GM21576 (cell line): ENCODE measurements at regions not wholly inside any gene's neighbourhood (a gene's known extent, or its start where the extent isn't known, plus 50 kb on each side); places are given as distances from the start of the nearest gene placed in this dataset.

Experiments
- ATAC-seq: cut with Tn5 transposase; IDR thresholded peaks from one replicate; pipeline ENCODE4 v1.9.1; 2021; ENCODE audit warnings: mild to moderate bottlenecking, moderate library complexity; ENCODE audit not compliant: unreplicated experiment

DNA sequence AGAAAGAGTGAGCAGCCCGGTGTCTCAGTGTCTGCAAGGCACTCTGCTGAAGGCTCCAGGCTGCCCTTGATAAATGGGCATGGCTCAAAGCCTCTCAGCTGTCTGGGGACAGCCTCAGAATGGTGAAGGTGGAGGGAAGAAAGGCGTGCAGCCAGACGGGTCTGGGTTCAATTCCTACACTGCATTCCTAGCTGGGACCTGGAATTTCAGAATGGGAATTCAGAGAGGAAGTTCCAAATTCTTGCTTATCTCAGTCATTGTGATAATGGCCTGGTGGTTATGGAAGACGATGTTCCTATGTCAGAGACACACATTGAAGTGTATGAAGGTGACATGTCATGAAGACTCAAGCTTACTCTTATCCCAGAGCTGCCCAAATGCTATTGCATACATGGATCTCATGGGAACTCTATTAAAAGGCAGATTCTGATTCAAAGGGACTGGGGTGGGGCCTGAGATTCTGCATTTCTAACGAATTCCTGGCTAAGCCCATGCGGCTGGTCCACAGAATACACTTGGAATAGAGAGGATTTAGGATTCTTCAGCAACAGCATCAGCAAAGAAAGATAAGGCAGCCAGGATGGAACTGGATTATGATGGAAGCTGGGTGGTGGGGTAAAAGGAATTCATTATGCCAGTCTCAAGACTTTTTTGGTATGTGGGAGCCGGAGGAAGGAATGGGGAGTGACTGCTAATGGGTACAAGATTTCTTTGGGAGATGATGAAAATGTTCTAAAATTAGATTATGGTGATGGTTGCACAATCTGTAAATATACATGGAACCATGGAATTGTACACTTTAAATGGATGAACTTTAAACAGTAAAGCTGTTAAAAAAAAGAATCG, 82.6 kb upstream of the ZMIZ1 start:
- no peak for ATAC-seq

DNA sequence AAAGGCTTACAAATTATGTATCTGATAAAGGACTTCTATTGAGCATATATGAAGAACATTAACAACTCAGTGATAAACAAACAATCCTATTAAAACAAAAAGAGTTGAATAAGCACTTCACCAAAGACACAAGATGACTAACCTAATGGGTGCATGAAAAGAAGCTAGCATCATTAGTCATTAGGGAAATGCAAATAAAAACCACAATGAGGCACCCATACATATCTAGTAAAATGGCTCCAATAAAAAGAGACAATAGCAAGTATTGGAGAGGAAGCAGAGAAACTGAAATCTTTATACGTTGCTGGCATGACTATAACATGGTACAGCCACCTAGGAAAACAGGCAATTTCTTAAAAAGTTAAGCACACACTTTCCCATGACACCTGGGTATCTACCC, 77.6 kb upstream of the ZMIZ1 start:
- ATAC-seq, result no peak

DNA sequence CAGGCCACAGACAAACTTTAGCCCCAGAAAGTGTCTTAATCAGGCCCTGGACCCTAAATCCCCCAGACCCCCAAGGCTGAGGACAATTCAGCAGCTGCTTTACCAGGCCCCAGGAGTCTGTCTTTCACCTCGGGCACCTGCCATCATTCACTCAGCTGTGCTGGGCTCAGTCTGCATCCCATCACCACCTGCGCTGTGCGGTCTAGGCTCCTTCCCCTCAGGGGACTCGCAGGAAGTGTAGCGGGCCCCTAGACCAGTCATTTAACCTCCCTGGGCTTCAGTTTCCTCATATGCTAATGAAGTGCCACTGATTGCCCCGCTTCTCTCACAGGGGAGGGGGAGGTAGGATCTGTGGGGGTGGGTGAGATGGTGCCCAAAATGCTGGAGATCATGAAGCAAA, 76.4 kb upstream of the ZMIZ1 start:
- ATAC-seq, result peak; percentile 88

DNA sequence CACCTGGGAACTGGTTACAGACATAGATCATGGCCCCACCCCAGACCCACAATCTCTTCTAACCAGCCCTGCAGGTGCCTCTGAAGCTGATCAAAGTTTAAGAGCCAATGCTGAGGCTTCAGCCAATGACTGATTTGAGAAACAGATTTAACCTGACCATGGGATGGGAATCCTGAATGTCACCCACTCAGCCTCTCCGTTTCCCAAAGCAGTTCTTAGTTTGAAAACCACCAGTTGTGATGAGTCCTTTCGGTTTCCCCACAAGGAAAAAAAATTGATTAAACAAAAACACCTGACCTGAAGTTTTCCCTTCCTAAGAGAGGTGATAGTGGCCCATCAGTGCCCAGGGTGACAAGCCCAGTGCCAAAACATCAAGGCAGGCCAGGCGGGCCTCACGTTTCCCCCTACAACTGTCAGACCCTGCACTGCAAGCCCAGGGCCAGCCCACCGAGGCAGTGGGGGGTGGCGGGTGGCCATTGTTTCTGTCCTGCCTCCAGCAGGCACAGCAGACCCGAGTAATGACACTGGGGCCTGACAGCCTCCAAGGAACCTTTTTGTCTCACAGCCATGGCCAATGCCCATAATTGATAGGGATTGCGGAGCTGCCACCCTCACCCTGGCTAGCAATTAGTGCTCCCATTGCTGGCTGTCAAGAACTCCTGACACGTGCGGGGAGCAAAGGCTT, 75.4 kb upstream of the ZMIZ1 start:
- ATAC-seq, result no peak

DNA sequence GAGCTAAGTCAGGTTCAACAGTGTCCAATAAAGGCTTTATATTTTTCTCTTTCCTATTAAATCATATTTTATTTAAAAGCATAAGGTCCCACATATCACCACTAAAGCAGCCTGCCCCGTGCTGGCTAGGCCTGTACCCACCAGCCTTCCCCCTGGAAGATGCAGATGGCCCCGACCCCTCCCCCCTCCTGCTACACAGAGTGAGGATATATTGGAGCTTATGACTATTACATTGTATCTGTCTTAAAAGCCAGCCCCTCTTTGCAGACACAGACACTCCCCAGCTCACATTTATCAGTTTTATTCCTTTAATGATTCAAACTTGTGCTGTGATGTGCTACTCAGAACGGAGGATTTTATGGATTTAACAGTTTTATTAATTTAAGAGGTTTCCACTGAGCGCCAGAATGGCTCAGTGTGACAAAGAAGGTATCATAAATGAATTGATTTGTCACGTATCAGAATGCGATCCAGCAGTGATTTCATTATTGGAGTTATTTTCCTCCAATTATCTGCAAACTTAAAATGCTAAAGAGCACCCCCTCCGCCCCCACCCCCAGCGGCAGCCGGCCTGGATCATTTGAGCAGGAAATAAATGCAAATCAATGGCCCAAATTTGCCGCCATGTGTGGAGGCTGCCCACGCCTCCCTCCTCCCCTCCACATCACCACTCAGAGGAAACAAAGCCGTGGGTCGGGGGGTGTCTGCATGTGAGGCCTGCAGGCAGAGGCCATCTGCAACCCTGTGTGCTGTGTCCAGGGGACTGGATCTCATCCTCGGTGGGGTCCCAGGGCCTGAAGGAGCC, 72.6 kb upstream of the ZMIZ1 start:
- no peak for ATAC-seq

DNA sequence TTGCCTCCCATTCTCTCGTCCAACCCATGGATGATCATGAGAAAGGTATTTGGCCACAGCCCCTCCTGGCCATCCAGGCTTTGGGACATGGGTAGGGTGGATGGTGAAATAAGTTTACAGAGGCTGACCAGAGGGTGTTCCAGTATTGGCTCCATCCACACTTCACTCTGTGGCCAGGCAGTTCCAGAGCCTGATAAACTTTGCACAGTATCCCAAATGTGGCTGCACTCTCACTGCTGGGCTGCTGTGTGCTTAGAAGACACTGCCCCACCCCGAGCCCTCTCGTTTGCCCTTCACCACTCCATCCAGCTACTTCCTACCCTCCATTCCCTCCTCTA, 72.0 kb upstream of the ZMIZ1 start:
- no peak for ATAC-seq

DNA sequence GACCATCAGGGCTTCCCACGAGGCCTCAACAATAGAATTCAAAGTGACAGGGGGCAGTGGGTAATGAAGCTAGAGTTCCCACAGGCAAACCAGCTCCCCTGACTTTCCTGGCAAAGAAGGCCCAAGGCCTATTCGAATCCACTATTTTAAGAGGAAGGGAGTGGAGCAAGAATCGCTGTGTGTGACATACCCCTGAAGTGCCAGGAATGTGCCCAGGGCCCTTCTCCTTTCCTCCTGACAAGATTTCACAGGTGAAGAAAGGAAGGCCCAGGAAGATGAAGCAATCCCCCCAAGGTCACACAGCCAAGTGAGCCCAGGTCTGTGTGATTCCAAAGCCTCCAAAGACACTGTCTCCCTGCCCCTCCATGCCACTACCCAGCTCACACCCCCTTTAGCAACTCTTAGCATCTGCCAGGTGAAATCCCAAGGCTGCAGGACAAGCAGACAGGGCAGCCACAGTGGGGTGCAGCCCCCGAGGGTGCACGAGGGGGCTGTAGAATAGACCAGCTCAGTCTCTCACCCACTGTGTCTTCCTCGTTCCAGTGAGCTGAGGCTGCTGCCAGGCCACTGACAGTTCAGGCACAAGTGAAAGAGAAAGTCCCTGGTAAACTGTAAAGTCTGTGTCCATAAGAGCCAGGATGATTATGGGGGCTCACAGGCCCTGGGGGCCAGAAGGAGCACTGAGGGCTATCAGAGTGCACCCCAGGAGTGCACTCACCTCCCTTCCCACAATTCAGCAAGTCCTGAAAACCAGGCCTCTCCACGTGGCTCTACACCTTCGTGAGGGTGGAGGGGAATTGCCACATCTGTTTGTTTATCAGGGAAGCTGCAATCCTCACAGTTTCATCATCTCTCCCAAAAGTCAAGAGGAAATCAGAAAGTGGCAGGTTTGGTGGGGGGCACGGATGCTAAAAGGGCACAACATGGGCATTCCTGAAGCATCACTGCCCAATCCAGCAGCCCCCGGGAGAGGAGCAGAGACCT, 70.8 kb upstream of the ZMIZ1 start:
- no peak for ATAC-seq

DNA sequence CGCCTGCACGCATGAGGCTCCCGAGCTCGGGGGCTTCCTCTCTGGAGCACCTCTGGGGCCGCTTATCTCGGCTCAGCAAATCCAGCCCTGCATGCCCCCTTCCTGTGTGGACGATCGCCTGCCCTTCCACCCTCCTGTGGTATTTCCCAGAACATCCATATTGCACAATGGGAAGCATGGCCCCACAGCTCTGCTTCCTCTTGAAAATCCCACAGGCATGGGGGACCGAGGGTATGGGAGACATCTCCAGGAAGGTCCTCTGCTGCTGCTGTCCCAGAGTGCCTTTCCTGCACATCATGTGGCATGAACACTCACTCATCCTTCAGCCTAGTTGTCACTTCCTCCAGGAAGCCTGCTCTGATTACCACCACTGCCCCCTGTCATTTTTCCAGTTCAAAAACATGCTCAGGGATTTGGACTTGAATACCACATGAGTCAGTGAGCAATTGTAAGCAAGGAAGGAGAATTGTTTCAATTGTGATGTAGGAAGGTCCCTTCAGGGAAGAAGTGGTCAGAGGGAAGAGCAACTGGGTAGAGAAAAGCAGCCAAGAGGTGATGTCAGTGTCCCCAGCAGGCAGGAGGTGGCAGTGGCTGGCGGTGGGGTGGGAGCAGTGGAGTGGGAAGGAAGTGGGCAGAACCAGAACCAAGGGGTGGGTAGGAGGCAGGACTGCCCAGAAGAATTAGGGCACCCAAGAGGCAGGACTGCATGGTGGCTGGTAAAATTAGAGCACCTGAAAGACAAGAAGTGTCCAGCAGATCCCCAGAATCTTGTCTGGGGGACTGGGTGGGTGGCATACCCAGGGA, 67.5 kb upstream of the ZMIZ1 start:
- ATAC-seq, result no peak

DNA sequence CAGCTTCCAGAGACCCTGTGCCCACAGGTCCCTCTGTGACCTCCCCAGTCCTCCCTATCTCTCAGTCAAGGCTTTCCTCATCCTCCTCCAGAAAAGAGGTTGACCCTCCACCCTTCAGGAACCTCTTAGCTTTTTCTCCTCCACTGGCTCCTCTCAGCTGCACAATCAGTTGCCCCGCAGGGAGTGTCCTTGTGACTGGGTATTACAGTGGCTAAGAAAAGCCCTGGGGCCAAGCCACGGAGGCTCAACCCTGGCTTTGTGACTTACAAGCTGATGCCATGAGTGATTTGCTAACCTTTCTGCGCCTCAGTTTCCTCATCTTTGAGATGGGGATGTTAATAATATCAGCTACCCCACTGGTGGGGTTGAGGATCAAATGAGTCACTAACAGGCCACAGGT, 66.4 kb upstream of the ZMIZ1 start:
- ATAC-seq, result no peak

DNA sequence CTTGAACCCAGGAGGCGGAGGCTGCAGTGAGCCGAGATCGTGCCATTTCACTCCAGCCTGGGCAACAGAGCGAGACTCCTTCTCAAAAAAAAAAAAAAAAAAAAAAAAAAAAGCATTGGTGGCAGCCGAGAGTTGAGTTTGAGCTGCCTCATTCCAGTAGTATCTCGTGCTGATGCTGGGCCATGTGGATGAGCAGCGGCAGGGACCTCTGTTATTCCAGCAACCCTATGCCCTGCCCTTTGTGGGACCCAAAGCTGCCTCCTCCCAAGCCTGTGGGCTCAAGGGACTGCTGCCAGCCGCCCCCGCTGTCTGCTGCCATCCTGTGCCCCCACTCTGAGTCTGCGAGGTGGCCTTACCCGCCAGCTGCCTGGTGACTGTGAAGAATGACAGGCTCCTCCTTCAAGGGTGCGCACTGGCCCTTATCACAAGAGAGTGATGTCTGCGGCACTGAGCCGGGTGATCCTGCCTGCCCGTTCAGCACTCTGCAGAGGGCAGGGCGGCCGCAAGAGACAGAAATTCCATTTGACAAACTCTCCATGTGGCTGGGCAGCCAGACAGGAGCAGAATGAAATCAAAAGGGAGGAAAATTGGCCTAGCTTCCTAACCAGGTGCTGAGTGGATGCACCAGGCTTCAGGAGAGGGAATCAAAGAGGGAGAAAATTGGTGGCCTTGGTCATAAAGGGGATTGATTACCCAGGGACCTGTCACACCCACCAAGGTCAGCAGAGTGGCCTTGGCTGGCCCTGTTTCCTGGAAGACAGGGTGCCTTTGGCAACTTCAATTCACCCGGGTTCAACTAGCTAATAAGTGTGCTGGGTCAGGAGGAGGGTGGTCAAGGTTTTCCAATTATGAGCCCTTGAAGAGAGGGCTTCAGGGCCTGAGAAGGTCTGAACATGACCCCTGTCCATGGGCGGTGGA, 65.3 kb upstream of the ZMIZ1 start:
- ATAC-seq, result no peak

DNA sequence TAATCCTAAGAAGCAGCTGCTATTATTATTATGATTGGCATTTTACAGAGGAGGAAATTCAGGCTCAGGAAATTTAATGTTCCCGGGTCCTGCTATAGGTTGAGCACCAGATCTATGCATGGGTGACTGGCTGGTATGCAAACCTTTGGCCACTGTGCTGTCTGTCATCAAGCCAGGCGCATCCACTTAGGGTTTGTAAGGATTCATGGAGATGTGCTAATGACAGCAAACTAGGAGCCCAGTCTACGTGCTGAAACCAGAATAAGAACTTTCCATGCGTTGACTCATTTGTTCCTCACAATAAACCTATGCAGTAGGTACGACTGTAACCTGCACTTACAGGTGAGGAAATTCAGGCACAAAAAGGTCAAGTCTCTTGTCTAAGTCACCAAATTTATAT, 64.5 kb upstream of the ZMIZ1 start:
- no peak for ATAC-seq

DNA sequence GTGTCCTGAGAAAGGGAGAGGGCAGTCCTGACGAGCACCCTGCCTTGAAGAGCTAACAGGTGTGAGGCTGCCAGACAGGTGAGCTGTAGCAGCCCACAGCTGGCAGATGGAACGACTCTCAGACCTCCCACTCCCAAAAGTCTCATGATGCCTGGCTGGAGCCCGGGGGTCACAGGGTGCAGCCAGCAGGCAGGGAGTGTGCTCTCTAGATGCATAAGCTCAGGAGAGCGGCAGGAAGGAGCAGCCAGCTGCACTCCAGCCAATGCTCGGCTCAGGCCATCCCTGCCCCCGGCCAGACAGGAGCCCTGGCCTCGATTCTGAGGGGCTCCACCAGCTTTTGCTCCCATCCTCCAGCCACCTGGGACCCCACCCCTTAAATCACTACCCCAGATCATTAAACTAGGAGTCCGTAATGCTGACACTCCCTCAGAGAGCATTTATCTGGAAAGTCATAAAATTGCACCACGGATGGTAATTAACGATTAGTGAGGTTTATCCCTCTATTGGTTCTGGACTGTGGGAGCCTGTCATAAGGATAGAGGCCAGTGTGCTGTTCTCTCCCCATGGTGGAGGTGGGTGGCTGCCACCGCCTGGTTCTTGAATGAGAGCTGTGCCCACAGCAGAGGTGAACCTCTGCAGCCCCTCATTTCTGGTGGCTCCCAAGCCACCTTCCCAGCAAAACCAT, 63.5 kb upstream of the ZMIZ1 start:
- no peak for ATAC-seq

DNA sequence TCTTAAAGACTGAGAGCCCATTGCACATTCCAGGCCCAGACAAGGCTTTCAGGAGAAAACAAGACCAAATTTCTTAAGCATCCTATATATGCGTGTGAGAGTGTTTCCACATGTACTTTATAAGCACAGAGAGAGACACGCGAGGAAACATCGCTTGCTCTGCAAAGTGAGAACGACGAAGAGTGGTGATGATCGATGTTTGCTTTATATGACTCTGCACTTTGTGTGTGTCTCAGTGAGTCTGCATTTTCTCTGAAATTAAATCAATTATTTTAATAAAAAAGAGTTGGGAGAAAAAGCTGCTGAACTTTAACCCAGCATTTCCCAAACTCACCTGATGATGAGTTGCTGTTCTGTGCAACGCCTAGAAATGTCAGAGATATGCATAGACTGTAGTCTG, 61.7 kb upstream of the ZMIZ1 start:
- no peak for ATAC-seq

DNA sequence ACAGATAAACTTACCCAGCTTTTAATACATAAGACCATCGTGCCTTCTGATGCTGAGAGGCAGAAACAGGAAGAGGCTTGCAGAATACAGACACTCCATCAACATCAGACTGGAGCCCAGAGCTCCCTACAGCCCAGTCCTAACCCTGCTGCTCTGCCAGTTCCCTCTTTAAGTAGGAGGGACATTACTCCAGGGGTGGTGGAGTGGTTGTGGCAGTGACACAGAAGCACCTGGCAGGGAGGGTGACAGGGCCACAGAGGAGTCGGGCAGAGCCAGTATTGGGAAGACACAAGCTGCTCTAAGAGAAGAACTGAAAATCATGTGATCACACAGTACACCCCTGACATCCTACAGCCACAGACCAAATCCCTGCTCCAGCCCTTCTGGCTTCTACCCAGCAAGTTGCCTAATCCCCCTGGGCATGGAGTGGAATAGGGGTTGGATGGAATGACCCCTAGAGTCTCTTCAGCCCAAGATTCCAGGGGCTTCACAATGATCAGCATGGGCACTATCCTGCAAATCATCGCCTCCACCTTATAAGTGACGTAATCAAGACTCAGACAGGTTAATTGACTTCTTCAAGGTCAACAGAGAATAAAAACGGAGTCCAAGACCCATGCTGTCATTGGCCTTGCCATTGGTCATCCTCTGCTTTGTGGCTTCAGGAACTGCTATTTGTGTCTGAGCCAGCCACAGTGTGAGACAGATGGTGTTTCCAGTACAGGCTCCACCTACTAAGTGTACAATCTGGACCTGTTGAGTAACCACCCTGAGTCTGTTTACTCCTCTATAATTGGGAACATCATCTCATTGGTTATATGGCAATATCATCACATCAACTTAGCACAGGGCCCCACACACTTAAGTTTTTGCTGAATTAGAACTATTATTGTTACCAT, 61.1 kb upstream of the ZMIZ1 start:
- no peak for ATAC-seq

DNA sequence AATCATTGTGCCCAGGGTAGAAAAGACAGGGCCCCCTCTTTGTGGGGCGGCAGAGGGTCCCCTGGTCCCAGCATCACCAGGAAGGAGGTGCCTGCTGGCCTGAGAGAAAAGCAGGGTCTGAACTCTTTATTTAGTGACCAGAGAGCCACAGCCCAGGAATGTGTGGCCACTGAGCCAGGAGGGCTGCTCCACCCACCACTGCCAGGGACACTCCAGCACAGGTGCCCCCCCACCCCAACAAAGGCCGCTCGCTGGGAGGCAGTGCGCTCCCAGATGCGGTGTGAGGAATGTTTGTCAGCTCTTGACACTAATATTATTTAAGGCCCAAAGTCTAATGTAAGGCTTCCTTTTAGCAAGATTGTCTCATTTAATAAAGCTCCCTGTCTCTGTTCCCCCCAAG, 59.6 kb upstream of the ZMIZ1 start:
- no peak for ATAC-seq

DNA sequence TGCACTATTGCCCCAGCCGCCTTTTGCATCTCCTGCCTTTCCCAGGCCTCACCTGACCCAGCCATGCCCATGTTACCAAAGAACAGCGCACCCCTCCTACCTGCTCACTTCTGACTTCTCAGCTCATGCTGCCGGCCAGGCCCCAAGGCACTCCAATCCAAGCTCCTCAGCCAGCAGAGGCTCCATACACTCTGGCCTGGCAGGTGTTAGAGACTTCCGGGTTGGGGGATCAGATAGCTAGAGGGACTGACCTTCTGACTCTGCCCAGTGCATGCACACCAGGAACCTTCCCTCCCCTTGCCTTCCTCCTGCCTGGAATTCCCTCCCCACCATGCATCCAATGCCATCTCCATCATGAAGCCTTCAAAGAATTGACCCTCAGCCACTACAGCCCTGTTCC, 56.2 kb upstream of the ZMIZ1 start:
- ATAC-seq, result no peak

DNA sequence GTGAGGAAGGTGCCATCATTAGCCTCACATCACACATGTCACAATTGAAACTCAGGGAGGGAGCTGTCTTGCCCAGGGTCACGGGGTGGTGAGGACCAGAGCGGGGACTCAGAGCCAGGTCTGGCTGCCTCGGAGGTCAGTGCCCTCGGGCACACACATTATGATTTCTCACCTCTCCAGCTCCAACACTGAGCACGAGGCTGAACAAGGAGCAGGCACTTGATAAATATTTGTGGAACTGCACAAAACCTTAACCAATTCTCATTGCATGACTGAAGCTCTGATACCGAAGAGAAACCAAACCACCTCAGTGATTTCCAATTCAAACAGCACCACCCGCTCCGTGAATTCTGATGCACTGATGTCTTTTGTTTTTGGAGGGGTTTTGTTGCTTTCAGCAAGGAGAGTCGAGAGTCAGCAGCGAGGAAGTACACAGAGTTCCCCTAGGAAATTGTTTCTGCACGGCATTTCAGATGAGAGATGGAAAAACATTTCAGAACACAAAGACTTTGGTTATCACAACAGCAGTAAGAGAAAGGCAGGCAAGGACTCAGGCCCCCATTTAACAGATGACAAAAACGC, 55.3 kb upstream of the ZMIZ1 start:
- no peak for ATAC-seq
